ENCODE measurements at regions not wholly inside any gene's neighbourhood (a gene's known extent, or its start where the extent isn't known, plus 50 kb on each side); places are given as distances from the start of the nearest gene placed in this dataset.
"Not testable (repeated sequence)": the region's sequence is repeated elsewhere in the genome, so short reads cannot be mapped to it uniquely, and the experiment has no call there.

DNA sequence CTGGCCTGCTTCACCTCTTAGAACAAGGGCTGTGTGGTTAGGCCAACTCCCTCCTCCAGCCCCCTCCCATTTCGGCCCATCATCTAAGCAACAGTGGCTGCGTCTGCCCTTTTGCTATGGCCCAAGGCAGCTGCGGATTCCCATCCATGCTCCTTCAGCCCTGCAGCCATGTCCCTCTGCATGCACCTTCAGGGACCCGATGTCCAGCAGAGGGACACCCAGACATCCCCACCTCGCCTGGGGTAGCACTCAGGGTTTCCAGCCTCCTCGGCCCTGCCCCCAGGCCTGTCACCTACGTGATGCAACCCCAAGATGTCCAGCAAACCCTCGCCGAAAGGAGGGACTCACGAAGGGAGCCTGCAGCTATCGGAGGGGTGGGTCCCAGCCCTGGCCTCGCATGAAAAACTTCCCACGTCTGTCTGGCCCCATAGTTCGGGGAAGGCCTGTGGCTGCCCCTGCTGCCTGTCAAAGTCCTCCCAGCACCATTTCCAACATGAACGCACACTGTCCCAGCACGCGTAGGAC lies 194.4 kb downstream of the CTTN start:
- no peak for DNase-seq (ENCODE audit: low read depth)

DNA sequence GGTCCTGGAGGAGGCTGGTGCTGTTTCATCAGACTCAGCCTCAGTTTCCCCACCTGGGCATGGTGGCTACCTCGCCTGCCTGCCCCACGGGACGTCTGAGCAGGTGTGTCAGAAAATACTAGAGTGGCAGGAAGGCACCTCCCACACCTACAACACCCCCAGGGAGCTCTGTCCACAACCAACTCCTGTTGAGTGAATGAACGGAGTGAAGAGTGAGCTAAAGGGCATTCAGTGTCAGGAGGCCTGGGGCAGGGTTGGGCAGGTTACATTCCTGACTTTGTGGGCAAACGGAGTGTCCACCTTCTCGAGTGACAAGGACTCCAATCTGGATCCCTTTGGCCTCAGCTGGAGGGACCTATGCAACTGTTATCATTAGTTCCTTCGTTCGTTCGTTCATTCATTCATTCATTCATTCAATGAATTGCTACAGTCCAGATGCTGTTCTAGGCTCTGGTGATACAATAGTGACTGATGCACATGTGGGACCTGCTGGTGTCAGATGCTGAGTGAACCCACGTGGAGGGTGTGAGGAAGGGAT lies 195.2 kb downstream of the CTTN start:
- DNase-seq (ENCODE audit: low read depth) = no peak

DNA sequence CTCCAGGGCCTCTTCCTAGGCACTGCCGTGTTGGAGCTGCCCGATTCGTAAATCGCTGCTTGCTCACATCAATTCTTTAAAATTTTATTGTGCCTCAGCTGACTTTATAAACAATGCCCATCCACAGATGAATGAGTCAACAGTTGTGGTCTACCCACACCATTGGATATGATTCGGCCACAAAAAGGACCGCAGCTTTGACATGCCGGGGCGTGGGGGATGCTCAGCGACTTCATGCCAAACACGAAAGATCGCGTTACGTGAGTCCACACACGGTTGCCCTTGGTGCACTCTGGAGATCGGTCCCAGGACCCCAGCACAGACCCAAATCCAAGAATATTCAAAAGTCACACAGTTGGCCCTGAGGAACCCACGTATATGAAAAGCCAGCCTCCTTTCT lies 195.7 kb downstream of the CTTN start:
- no peak for DNase-seq (ENCODE audit: low read depth)

DNA sequence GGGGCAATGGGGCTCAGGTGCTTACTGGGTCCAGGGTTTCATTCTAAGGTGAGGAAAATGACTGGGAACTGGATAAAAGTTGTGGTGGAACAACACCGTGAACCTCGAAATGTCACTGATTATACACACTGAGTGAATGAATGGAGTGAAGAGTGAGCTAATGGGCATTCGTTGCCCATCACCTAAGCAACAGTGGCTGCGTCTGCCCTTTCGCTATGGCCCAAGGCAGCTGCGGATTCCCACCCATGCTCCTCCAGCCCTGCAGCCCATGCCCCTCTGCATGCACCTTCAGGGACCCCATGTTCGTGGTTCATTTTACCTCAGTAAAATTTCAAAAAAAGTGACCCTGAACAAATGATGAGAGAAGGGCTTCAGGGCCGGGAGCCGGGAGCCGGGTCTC lies 196.3 kb downstream of the CTTN start:
- DNase-seq (ENCODE audit: low read depth) = no peak

DNA sequence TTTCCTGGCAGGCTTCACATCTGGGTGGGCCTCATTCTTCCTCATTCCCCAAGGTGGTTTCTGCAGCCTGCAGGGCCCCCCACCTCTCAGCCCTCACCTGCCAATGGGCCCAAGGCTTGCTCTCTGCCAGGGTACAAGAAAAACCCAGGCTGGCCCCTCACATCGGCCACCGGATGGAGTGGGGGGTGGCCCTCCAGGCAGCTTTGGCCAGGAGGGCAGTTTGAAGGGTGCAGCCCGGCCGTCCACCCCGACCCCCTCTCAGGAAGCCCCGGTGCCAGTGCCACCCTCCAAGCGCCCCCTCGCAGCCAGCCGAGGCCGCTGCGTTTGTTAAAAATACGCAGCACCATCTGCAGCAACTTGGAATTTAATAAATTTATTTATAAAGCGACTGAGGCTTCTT lies 196.7 kb downstream of the CTTN start:
- DNase-seq (ENCODE audit: low read depth) = no peak

DNA sequence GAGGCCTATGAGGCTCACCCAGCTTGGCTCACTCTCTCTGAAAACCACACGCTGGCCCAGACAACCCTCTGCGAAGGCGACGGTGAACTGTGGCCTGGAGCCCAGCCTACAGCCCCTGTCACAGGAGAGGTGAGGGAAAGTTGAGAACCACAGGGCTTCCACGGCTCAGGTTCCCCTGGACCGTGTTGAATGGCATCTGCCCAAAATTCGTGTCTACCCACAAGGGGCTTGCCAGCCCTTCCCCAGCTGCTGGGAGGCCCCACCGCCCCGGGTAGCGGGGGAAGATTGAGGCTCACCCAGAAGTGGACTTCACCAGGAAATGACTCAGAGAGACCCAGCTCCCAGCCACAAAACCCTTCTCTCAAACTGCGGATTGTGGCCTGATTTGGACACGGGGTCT lies 197.1 kb downstream of the CTTN start:
- DNase-seq (ENCODE audit: low read depth) = no peak

DNA sequence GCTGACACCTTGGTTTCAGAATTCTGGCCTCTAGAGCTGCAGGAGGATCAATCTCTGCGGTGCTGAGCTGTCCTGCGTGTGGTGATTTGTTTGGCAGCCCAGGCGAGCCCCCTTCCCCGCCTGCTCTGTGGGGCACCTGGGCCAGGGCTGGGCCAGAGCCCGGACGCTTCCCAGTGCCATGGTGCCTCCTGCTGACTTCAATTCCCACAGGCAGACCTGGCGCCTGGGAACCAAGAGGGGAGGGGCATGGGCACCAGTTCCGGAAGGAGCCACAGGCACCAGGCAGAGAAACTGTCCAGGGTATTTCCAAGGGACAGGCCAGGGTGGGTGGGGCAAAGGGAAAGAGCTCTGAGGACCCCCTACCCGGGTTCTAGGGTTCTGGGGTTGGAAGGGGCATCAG lies 197.8 kb downstream of the CTTN start:
- DNase-seq (ENCODE audit: low read depth) = no peak

DNA sequence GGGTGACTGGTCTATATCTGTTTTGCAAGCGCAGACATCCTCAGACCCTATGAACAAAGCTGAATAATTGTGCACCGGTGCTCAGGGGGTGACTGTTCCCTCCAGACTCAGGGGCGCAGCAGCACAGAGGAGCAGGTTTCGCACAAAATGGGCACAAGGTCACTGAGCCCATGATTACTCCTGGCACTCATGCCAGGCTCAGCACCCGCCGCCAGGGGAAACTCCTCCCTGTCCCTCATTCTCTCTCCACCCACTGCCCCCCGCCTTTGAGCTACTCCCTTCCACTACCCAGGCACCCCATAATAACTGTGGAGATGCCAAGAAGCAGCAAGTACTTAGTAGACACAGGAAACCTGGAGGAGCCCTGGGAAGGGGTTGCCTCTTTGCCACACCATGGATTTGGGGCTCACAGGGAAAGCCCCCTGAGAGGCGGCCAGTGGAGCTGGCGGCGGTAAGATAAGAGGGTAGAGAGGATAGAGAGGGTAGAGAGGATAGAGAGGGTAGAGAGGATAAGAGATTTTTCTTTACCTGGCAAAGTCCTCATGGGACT lies 198.8 kb downstream of the CTTN start:
- no peak for DNase-seq (ENCODE audit: low read depth)

DNA sequence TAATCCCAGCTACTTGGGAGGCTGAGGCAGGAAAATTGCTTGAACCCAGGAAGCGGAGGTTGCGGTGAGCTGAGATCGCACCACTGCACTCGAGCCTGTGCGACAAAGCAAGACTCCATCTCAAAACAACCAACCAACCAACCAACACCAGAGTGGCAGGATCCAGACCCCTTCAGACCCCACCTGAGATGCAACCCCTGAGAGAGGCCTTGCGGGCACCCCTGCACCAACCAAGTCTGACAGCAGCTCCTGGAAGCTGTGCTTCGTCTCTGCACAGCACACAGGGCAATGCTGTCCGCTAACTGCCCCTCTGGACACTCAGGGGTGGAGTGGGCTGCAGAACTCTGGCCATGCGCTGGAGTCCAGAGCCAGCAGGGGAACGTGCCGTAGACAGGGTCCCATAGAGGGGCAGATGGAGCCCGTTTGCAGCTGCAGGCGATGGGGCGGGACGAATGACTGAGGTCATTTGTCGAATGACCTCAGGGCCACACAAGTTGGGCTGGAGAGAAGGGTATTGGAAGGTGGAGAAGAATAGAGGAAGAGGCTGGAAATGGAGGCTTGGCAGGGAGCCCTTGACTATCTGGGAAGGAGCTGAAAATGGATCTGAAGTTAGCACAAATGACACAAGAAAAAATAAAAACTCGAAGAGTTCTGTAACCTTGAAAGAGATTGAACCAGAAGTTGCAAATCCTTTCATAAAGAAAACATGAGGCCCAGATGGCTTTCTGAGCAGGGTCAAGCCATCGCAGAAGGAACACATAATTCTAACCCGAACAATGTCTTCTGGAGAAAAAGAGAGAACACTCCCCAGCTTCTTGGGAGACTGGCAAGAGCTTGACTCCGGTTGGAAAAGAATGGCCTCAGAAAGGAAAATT lies 199.7 kb downstream of the CTTN start:
- DNase-seq (ENCODE audit: low read depth) = no peak

DNA sequence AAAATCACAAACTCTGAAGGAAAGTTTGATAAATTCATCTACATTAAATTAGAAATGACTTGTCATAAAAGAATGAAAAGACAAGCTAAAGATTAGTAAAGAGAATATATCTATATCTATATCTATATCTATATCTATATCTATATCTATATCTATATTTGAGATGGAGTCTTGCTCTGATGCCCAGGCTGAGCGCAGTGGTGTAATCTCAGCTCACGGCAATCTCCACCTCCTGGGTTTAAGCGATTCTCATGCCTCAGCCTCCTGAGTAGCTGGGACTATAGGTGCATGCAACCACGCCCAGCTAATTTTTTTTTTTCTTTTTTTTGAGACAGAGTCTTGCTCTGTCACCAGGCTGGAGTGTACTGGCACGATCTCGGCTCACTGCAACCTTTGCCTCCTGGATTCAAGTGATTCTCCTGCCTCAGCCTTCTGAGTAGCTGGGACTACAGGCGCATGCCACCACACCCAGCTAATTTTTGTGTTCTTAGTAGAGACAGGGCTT lies 202.6 kb downstream of the CTTN start:
- not testable (repeated sequence) for DNase-seq (ENCODE audit: low read depth)

DNA sequence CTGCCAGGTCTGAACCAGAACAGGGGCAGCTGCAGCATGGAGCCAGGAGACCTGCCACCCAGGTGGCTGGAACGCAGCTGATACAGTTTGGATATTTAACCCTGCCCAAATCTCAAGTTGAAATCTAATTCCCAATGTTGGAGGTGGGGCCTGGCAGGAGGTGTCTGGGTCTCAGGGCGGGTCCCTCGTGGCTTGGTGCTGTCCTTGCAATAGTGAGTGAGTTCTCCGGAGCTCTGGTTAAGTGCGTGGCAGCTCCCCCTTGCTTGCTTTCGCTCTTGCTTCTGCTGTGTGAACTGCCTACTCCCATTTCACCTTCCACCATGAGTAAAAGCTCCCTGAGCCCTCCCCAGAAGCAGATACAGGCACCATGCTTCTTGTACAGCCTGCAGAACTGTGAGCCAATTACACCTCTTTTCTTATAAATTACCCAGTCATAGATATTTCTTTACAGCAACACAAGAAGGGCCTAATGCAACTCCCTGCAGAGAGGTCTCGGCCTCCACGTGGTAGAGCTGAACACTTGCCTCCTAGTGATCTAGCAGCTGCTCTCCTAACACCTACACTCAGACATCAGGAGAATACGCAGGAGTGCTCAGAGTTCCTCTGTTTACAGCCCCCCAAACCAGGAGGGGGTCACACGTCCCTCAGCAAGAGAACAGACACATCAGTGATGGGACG lies 203.7 kb downstream of the CTTN start:
- no peak for DNase-seq (ENCODE audit: low read depth)

DNA sequence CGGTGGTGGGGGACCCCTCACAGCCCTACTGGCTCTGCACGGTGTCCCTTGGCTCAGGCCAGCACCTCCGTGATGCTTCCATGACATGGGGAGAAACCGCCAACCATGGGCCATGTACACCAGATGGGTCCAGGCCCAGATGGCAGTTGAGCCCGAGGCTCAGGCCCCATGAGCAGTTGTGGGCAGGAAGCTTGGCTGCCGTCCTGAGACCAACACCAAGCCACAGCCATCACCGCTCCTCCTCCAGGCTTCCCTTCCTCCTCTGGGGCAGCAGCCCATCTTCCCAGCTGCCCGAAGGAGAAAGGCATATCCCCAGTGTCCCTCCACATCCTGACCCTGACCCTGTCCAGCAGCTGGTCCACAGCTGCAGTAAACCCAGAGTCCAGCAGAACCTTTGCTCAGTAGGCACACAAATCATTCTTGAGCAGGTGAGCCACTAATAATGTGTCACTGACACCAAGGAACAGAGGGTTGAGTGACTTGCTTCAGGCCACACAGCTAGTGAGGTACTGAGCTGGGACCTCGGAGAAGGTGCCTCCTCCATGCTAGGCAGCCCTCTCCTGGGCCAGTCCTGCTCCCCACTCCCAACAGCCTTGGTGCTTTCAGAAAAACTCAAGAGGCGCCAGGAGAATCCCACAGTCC lies 204.9 kb downstream of the CTTN start:
- no peak for DNase-seq (ENCODE audit: low read depth)

DNA sequence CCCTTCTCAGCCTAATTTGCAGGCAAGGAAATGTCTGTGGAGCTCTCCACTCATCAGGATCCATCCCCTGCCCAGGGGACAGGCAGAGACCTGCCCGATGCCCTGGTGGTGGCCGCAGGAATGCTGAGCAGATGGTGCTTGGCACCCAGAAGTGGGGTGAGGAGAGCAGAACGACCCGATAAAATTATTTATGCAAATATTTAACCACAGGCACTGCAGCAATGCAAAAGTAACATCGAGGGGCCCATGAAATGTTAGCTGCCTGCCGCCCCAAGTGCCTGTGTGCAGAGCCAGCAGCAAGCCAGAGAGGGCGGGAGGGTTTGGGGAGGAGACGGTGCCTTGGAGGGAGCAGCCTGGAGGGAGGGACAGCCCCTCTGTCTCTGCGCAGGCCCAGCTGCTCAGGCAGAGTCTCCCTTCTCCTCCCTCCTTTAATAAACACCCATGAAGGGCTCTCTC lies 205.5 kb downstream of the CTTN start:
- no peak for DNase-seq (ENCODE audit: low read depth)

DNA sequence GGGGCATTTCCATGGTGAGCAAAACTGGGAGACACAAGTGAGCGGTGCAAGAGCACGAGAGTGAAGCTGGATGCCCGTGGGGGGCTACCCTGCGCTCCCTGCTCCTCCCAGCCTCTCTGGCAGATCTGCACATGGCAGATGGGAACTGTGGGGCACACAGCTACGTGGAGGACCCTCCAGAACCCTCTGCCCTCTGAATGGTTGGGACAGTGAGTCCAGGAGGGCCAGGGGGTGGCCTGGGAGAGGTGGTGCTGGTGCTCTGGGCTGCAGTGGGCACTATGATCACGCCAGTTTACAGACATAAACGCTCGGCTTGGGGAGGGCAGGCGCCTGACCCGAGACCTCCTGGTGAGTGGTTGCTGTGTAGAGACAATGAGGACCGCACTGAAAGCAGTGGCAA lies 205.9 kb downstream of the CTTN start:
- DNase-seq (ENCODE audit: low read depth) = no peak

DNA sequence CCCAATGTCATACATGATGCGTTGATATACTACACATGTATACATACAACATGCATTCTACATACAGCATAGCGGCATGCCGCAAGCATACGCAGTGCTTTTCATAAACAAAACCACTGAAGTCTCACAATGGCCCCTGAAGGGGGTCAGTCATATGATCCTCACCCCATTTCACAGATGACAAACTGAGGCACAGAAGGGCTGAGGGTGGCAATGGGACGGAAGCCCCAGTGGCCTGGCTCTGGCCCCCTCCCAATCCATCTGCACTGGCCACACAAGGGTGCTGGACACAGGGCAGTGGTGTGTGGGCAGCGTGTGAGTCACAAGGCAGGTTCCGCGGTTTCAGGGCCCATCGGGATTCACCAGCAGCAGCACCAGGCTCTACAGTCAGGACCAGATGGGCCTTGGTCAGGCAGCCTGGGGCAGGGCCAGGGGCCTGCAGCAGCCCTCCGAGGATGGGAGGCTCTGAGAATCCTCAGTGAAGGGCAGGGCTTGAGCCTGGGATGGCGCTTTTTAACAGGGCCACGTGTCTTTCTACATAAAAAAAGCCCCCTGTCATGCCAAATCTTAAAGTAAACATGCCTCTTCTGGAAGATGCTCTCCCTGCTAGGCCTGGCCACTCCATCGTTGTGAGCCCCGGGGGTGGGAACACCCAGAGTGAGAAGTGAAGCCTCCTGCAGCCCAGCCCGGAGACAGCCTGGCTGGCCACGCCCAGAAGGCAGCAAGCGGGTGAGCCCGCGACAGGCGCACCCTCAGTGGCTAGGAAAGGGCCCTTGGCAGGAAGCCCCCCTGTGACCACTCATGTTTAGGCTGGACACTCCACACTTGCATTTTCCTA lies 206.5 kb downstream of the CTTN start:
- no peak for DNase-seq (ENCODE audit: low read depth)

DNA sequence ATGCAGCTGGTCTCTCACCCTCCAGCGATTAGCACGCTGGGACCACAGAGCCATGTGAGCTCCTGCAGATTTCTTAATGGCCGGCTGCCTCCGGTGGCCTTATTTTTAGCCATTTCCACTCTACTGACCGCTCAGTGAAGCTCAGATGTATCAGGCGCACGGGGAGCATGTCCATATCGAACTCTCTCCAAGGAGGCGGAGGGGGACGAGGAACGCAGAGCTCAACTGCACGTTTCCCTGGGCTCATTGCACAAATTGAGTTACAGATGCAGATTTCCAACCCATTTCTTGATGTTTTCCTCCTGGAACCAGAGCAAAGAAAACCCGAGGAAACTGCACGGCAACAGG lies 207.1 kb downstream of the CTTN start:
- no peak for DNase-seq (ENCODE audit: low read depth)

DNA sequence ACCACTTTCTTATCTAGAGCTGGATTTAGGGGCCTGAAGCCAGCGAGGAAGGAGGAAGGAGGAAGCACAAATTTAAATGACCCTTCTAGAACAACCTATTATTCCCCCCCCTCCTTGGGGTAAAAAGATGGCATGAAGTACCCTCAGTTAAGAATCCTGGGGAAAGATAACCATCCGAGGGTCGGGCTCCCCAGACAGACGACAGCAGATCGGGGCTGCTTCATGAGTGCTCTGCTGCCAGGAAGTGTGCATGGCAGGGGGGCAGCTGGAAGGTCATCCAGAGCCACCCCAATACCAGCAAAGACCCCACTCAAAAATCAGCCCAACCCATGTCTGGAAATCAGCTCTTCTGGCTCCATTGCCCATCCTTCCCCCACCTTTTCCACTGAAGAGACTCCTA lies 207.5 kb downstream of the CTTN start:
- no peak for DNase-seq (ENCODE audit: low read depth)

DNA sequence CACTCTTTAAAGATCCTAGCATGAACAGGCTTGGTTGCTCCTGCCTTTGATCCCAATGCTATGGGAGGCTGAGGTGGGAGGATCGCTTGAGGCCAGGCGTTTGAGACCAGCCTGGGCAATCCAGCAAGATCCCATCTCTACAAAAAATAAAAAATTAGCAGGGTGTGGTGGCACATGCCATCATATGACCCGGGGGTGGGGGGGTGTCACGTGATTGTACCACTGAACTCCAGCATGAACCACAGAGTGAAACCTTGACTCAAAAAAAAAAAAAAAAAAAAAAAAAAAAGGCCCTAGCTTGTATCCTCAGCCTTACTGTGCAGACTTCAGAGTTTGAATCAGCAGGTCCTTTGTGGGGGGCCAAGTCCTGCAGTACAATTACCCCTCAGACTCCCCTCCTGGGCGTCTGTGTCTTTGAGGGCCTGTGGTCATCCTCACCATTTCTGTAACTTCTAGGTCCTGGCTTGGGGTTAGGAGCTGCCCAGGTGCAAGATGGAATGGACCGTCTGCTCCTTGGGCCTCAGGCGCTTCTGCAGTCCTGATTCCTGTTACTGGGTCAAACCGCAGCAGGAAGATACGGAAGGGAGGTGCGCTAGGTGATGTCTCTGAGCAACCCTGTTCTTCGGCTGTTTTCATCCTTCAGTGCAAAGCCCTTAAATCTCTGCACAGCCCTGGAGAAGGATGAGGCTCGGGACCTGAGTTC lies 208.1 kb downstream of the CTTN start:
- DNase-seq (ENCODE audit: low read depth) = no peak

DNA sequence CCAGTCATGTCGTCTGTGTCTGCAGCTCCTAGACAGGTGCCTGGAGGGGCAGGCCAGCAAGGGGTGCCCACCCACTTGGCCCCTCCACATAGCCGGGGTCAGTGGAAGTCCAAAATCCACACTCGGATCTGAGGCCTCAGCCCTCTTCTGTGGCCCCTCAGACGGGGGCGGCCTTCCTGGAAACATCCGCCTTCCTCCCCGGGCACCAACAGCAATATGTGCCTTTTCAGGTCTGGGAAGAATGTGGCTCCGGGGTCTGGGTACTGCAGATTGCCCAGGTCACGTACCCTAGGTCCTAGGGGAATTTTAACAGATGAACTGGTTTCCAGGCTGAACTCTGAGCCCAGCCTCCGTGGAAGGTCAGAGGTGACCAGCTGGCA lies 208.6 kb downstream of the CTTN start:
- no peak for DNase-seq (ENCODE audit: low read depth)

DNA sequence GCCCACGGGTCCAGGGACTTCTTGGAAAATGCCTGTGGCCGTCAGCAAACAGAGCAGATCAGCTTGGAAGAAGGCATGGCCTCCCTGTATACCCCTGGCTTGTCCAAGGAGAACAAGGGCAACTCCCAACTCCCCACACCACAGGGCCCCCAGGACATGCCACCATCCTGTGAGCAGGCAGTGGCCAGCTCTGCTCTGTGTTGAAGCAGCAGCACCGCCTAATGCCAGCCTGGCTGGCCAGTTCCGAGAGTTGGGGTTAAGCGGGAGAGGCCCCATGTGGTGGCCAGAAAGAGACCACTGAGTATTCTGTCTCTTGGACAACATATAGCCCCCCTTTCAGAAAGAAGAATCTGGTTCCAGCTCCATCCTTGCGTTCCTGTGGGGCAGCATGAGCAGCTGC lies 209.2 kb downstream of the CTTN start:
- DNase-seq (ENCODE audit: low read depth) = no peak

Measured in activated T-cell treated with anti-CD3 and anti-CD28 coated beads for 1 hour (primary cell).